Tibial nerve (tissue), 3 donors: ENCODE measurements at regions not wholly inside any gene's neighbourhood (a gene's known extent, or its start where the extent isn't known, plus 50 kb on each side); places are given as distances from the start of the nearest gene placed in this dataset.

Source experiments
- CTCF ChIP-seq, 5 experiments: fragments of 200-600 bp in 3 of 5; fragments of 450-650 bp in 2 of 5; sonication (generic) in 3 of 5; IDR thresholded peaks; one replicate each; pipeline ENCODE4 v1.5.1; 2016 to 2019; ENCODE audit warnings: antibody characterized with exemption in 5 of 5, mild to moderate bottlenecking in 3 of 5, moderate library complexity in 2 of 5
- POLR2A ChIP-seq, 2 donors: fragments of 450-650 bp; IDR thresholded peaks; one replicate each; pipeline ENCODE4 v1.6.1; 2017; ENCODE audit warnings: antibody characterized with exemption in 2 of 2, mild to moderate bottlenecking in 2 of 2, moderate library complexity in 2 of 2

DNA sequence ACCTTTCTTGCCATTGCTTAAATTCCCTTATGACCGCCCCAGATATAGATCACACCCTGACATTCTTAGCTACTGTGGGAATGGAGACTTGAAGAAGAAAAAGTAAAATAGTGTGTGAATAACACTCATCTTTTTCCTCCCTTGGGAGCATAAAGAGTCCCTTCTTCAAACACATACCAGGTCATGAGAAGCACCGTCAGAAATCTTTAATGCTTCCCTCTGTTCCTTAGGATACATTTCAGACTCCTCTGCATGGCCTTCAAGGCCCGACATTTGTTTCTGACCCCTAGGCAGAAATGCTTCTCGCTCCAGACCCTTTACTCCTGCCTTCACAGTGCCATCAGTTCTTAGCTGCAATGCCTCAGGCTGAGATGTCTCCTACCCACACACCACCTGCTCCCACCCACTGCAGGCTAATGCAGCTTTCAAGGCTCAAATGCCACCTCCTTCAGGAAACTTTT lies 143.8 kb upstream of the IL12A start:
- TF ChIP-seq CTCF (IDR thresholded peaks at IDR 0.05) (no peak), POLR2A (IDR thresholded peaks at IDR 0.05) (no peak)
